Panc1 (cell line): ENCODE measurements at regions not wholly inside any gene's neighbourhood (a gene's known extent, or its start where the extent isn't known, plus 50 kb on each side); places are given as distances from the start of the nearest gene placed in this dataset.

Experiments used
- POLR2AphosphoS5 ChIP-seq: IDR thresholded peaks from 2 replicates; pipeline ENCODE4 v1.6.1; 2012; ENCODE audit warnings: mild to moderate bottlenecking, low read depth, low read length, moderate library complexity
- TF ChIP-seq, protein P1 (sequence below): fragments of 450-650 bp; IDR thresholded peaks from 2 replicates; pipeline ENCODE4 v1.5.1; 2017; ENCODE audit warnings: mild to moderate bottlenecking

DNA sequence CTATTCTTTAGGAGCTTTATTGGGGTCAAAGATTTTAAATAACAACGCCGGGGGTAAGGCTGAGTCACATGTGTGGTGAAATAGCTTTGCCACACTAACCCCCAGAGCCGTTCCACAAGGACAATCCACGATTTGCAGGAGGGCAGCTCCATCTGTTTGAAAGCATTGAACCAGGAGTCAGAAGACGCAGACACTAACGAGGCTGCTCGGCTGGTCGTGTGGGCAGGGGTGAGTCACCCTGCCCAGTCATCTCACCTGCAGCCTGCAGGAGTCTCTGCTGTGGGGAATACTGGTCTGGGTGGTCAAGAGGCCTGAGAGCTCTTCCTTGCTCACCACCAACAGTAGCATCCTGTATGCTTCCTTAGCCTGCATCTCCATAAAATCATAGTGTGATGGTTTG lies 149.2 kb upstream of the NCK2 start:
- TF ChIP-seq, protein P1, sequence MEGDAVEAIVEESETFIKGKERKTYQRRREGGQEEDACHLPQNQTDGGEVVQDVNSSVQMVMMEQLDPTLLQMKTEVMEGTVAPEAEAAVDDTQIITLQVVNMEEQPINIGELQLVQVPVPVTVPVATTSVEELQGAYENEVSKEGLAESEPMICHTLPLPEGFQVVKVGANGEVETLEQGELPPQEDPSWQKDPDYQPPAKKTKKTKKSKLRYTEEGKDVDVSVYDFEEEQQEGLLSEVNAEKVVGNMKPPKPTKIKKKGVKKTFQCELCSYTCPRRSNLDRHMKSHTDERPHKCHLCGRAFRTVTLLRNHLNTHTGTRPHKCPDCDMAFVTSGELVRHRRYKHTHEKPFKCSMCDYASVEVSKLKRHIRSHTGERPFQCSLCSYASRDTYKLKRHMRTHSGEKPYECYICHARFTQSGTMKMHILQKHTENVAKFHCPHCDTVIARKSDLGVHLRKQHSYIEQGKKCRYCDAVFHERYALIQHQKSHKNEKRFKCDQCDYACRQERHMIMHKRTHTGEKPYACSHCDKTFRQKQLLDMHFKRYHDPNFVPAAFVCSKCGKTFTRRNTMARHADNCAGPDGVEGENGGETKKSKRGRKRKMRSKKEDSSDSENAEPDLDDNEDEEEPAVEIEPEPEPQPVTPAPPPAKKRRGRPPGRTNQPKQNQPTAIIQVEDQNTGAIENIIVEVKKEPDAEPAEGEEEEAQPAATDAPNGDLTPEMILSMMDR, result no peak
- TF ChIP-seq POLR2AphosphoS5, result no peak
